IMR-90 (cell line): ENCODE measurements at regions not wholly inside any gene's neighbourhood (a gene's known extent, or its start where the extent isn't known, plus 50 kb on each side); places are given as distances from the start of the nearest gene placed in this dataset.

Experiments used
- ATAC-seq: fragments of 200-7000 bp; cut with Tn5 transposase; 2 replicates; pipeline ENCODE4 v1.9.1; 2020; ENCODE audit warnings: low read depth, mild to moderate bottlenecking, moderate library complexity
- BruUV-seq: library from RNA; stranded (reverse); fragments of 400-500 nt; replicated peaks from 2 replicates; lab custom pipeline; 2021; lab: Mats Ljungman, UMichigan
- CTCF ChIA-PET: fragments of 300-600 bp; formaldehyde crosslinking; extraction: SDS; loops from one replicate; lab custom pipeline; 2021; ENCODE audit warnings: antibody characterized with exemption; lab: Yijun Ruan, JAX
- POLR2A ChIA-PET: fragments of 300-600 bp; sonication (Branson Sonifier 250); formaldehyde crosslinking; loops from one replicate; lab custom pipeline; 2022; ENCODE audit warnings: antibody characterized with exemption; ENCODE audit not compliant: unreplicated experiment; lab: Charles Lee
- DNase-seq: peaks from one replicate; pipeline ENCODE4 v3.0.0; 2013
- H2AFZ ChIP-seq: replicated peaks from 2 replicates; pipeline ENCODE3; 2013; ENCODE audit warnings: low read length, mild to moderate bottlenecking; ENCODE audit not compliant: poor library complexity
- H2AK5ac ChIP-seq: 2 replicates; pipeline ENCODE4 v1.6.1; 2013; ENCODE audit warnings: low read depth, low read length, inconsistent platforms
- H2AK9ac ChIP-seq: replicated peaks from 2 replicates; pipeline ENCODE3; 2013; ENCODE audit warnings: mild to moderate bottlenecking, low read depth, low read length, moderate library complexity; ENCODE audit not compliant: poor library complexity
- H2BK120ac ChIP-seq: 2 replicates; pipeline ENCODE4 v1.6.1; 2013; ENCODE audit warnings: low read depth, low read length, inconsistent platforms
- H2BK15ac ChIP-seq: 3 replicates; pipeline ENCODE4 v1.6.1; 2013; ENCODE audit warnings: low read depth, low read length, inconsistent platforms
- H2BK20ac ChIP-seq: 2 replicates; pipeline ENCODE4 v1.6.1; 2013; ENCODE audit warnings: low read depth, mild to moderate bottlenecking, inconsistent platforms, low read length, moderate library complexity
- H2BK5ac ChIP-seq: 2 replicates; pipeline ENCODE4 v1.6.1; 2013; ENCODE audit warnings: mild to moderate bottlenecking, low read depth, low read length, inconsistent platforms; ENCODE audit not compliant: poor library complexity, severe bottlenecking
- H3K14ac ChIP-seq: replicated peaks from 2 replicates; pipeline ENCODE4 v1.6.1; 2013; ENCODE audit warnings: low read depth, low read length, inconsistent platforms
- H3K18ac ChIP-seq: 2 replicates; pipeline ENCODE4 v1.6.1; 2013; ENCODE audit warnings: low read depth, low read length, control low read depth
- H3K23ac ChIP-seq: 2 replicates; pipeline ENCODE4 v1.6.1; 2013; ENCODE audit warnings: low read depth, low read length, inconsistent platforms
- H3K27ac ChIP-seq: 2 replicates; pipeline ENCODE4 v1.5.1; 2013; ENCODE audit warnings: mild to moderate bottlenecking, control low read depth, low read length; ENCODE audit not compliant: insufficient read depth
- H3K27me3 ChIP-seq: 2 replicates; pipeline ENCODE4 v1.6.1; 2013; ENCODE audit warnings: low read length; ENCODE audit not compliant: control insufficient read depth, insufficient read depth
- H3K36me3 ChIP-seq: 2 replicates; pipeline ENCODE4 v1.6.1; 2013; ENCODE audit warnings: low read length, mixed read lengths; ENCODE audit not compliant: control insufficient read depth, insufficient read depth
- H3K4ac ChIP-seq: 2 replicates; pipeline ENCODE4 v1.6.1; 2013; ENCODE audit warnings: low read depth, low read length, inconsistent platforms
- H3K4me1 ChIP-seq: 2 replicates; pipeline ENCODE4 v1.6.1; 2013; ENCODE audit warnings: low read length, mixed read lengths; ENCODE audit not compliant: control insufficient read depth, insufficient read depth
- H3K4me2 ChIP-seq: 2 replicates; pipeline ENCODE4 v1.6.1; 2013; ENCODE audit warnings: low read depth, mild to moderate bottlenecking, control low read depth, low read length, moderate library complexity
- H3K4me3 ChIP-seq: 2 replicates; pipeline ENCODE4 v1.5.1; 2013; ENCODE audit warnings: low read depth, mild to moderate bottlenecking, control low read depth, low read length, moderate library complexity; ENCODE audit not compliant: insufficient read depth
- H3K56ac ChIP-seq: 2 replicates; pipeline ENCODE4 v1.6.1; 2013; ENCODE audit warnings: low read length, inconsistent platforms; ENCODE audit not compliant: insufficient read depth; ENCODE audit errors: extremely low read depth
- H3K79me1 ChIP-seq, 2 experiments: 2 replicates each; pipeline ENCODE4 v1.6.1; 2013; ENCODE audit warnings: low read length in 2 of 2, inconsistent platforms in 1 of 2, low read depth in 1 of 2
- H3K9ac ChIP-seq: 2 replicates; pipeline ENCODE4 v1.6.1; 2013; ENCODE audit warnings: low read depth, low read length, control low read depth
- H3K9me1 ChIP-seq: 2 replicates; pipeline ENCODE4 v1.6.1; 2013; ENCODE audit warnings: low read length, inconsistent platforms; ENCODE audit not compliant: insufficient read depth
- H3K9me3 ChIP-seq: 2 replicates; pipeline ENCODE4 v1.6.1; 2013; ENCODE audit warnings: low read length; ENCODE audit not compliant: control insufficient read depth, insufficient read depth
- H4K20me1 ChIP-seq: 2 replicates; pipeline ENCODE4 v1.6.1; 2013; ENCODE audit warnings: low read length, inconsistent platforms; ENCODE audit not compliant: insufficient read depth
- H4K5ac ChIP-seq: 2 replicates; pipeline ENCODE4 v1.6.1; 2013; ENCODE audit warnings: mild to moderate bottlenecking, low read depth, low read length, control low read depth
- H4K8ac ChIP-seq, 2 experiments: 2 replicates each; pipeline ENCODE4 v1.6.1; 2013; ENCODE audit warnings: low read depth in 2 of 2, low read length in 2 of 2, control low read depth in 1 of 2, inconsistent platforms in 1 of 2
- H4K91ac ChIP-seq: 2 replicates; pipeline ENCODE4 v1.6.1; 2013; ENCODE audit warnings: low read depth, low read length, inconsistent platforms; ENCODE audit not compliant: insufficient read depth
- BHLHE40 ChIP-seq: fragments of 150-350 bp; IDR thresholded peaks from 2 replicates; pipeline ENCODE4 v1.6.1; 2016; ENCODE audit warnings: mild to moderate bottlenecking, low read depth, low read length
- CHD1 ChIP-seq: IDR thresholded peaks from 2 replicates; pipeline ENCODE4 v1.6.1; 2012; ENCODE audit warnings: low read depth, low read length, improper control_type of control experiment
- FOS ChIP-seq: fragments of 150-350 bp; IDR thresholded peaks from 2 replicates; pipeline ENCODE4 v1.6.1; 2016; ENCODE audit warnings: low read depth, low read length
- MXI1 ChIP-seq: IDR thresholded peaks from 2 replicates; pipeline ENCODE4 v1.6.1; 2012; ENCODE audit warnings: low read depth, mild to moderate bottlenecking, low read length, moderate library complexity, borderline replicate concordance
- NFE2L2 ChIP-seq: fragments of 150-350 bp; IDR thresholded peaks from 2 replicates; pipeline ENCODE4 v1.6.1; 2016; ENCODE audit warnings: low read depth, mild to moderate bottlenecking, low read length
- POLR2A ChIP-seq: IDR thresholded peaks from 2 replicates; pipeline ENCODE4 v1.6.1; 2012; ENCODE audit warnings: mild to moderate bottlenecking, low read depth, low read length
- RFX5 ChIP-seq: IDR thresholded peaks from 2 replicates; pipeline ENCODE4 v1.8.0; 2012; ENCODE audit warnings: low read depth, mild to moderate bottlenecking, low read length, moderate library complexity
- USF2 ChIP-seq: fragments of 150-350 bp; IDR thresholded peaks from 2 replicates; pipeline ENCODE4 v1.6.1; 2017; ENCODE audit warnings: mild to moderate bottlenecking, antibody characterized with exemption, low read length, low read depth
- WGBS, 2 experiments: methylation state at CpG; one replicate each; pipeline versions ENCODE4 v1.1.5 to v1.1.7; 2013; ENCODE audit warnings: missing lambda C conversion rate in 2 of 2; ENCODE audit not compliant: insufficient read length in 1 of 2; ENCODE audit errors: extremely low coverage in 2 of 2; 5-methylcytosine and 5-hydroxymethylcytosine counted together
- dilution Hi-C: fragments of 300-500 bp; cut with HindIII; formaldehyde crosslinking; loops from one replicate; pipeline ENCODE4 v1.14.3; 2018; ENCODE audit warnings: low sequenced_read_pairs; ENCODE audit not compliant: unreplicated experiment
- in situ Hi-C: fragments of 300-500 bp; cut with MboI; formaldehyde crosslinking; loops from 3 replicates; pipeline ENCODE4 v1.14.3; 2019; ENCODE audit warnings: low sequenced_read_pairs, inconsistent platforms, mixed read lengths
- intact Hi-C: fragments of 100-400 bp; cut with micrococcal nuclease; formaldehyde crosslinking; loops from 2 replicates; pipeline ENCODE4 v1.10.0; 2022

GRCh38 chr3:74402821-74403220 is 211.6 kb downstream of the CNTN3 start:
- in situ Hi-C loops (no loop called here), intact Hi-C loops (no loop called here), dilution Hi-C loops (no loop called here)
- POLR2A ChIA-PET: no interaction called here
- CTCF ChIA-PET: no interaction called here
- Histone ChIP-seq H2BK120ac (no peak overlapping the region), H3K14ac (no peak overlapping the region), H3K23ac (no peak overlapping the region), H3K18ac (no peak overlapping the region), H3K79me1 (no peaks in the 10 kb centered on the region), H3K4me2 (no peak overlapping the region), H4K8ac (no peak overlapping the region), H3K4me1 (peaks cover 4% of the 10 kb centered on the region; the same call in 1 of the 2 replicates), H2AK5ac (no peak overlapping the region), H3K56ac (no peak overlapping the region), H2AK9ac (no peak overlapping the region), H3K4me3 (no peak overlapping the region), H4K91ac (no peak overlapping the region), H3K9ac (no peak overlapping the region), H3K4ac (no peak overlapping the region), H3K9me3 (no peaks in the 10 kb centered on the region), H2BK15ac (no peak overlapping the region), H4K20me1 (no peaks in the 10 kb centered on the region), H3K27me3 (no peaks in the 10 kb centered on the region), H2BK20ac (no peak overlapping the region), H3K9me1 (no peaks in the 10 kb centered on the region), H2BK5ac (no peak overlapping the region), H4K5ac (no peak overlapping the region), H3K27ac (no peak overlapping the region), H3K36me3 (no peaks in the 10 kb centered on the region), H2AFZ (no peak overlapping the region)
- no TSS peak for BruUV-seq
- DNase-seq (no peak), ATAC-seq (no peak)
- 94% methylated on average over 2 of the region's 3 CpGs; no CpG with 5 or more reads in 1 of the 2 experiments for WGBS, 2 experiments
- TF ChIP-seq FOS (no peak), RFX5 (no peak), USF2 (no peak), MXI1 (no peak), CHD1 (no peak), POLR2A (no peak), NFE2L2 (no peak), BHLHE40 (no peak)
